Nephron progenitor cell (in vitro differentiated cells): ENCODE measurements at regions not wholly inside any gene's neighbourhood (a gene's known extent, or its start where the extent isn't known, plus 50 kb on each side); places are given as distances from the start of the nearest gene placed in this dataset.

Experiments used
- DNase-seq: peaks from one replicate; pipeline ENCODE4 v3.0.0; 2021
- H3K27ac Mint-ChIP-seq: 2 replicates; pipeline ENCODE4 v1.8.0; 2021; ENCODE audit warnings: mild to moderate bottlenecking, moderate library complexity, mixed read lengths
- H3K27me3 Mint-ChIP-seq: 2 replicates; pipeline ENCODE4 v1.8.0; 2021; ENCODE audit warnings: mild to moderate bottlenecking, low read depth, mixed read lengths; ENCODE audit not compliant: poor library complexity
- H3K36me3 Mint-ChIP-seq: 2 replicates; pipeline ENCODE4 v1.8.0; 2021; ENCODE audit warnings: low read depth, mixed read lengths
- H3K4me1 Mint-ChIP-seq: 2 replicates; pipeline ENCODE4 v1.8.0; 2021; ENCODE audit warnings: mixed read lengths
- H3K4me3 Mint-ChIP-seq: 2 replicates; pipeline ENCODE4 v1.8.0; 2021; ENCODE audit warnings: mild to moderate bottlenecking, moderate library complexity, mixed read lengths
- H3K9me3 Mint-ChIP-seq: 2 replicates; pipeline ENCODE4 v1.8.0; 2021; ENCODE audit warnings: mild to moderate bottlenecking, moderate library complexity, mixed read lengths
- TF ChIP-seq, protein P1 (sequence below): fragments of 200-600 bp; sonication (generic); IDR thresholded peaks from 2 replicates; pipeline ENCODE4 v1.5.0; 2021; ENCODE audit warnings: antibody characterized with exemption

DNA sequence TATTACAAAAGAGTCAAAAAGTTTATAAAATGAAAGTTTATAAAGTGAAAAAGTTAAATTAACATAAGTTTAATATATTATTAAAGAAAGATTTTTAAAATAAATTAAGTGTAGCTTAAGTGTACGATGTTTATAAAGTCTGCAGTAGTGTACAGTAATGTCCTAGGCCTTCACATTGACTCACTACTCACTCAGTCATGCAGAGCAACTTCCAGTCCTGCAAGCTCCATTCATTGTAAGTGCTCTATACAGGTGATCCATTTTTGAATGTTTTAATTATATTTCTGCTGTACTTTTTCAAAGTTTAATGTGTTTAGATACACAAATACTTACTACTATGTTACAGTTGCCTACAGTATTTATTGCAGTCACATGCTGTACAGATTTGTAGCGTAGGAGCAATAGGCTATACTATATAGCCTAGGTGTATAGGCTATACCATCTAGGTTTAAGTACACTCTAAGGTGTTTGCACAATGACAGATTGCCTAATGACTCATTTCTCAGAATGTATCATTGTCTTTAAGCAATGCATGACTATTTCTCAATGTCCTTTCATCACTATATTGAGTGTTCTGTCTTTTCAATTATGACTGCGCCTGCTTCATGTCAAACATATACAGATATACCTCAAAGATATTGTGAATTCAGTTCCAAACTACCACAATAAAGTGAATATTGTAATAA lies 1110.3 kb upstream of the MAP3K7 start:
- Mint-ChIP-seq H3K9me3 (no peaks in the 10 kb centered on the region), H3K4me3 (no peak overlapping the region), H3K36me3 (no peaks in the 10 kb centered on the region), H3K4me1 (no peaks in the 10 kb centered on the region), H3K27ac (no peak overlapping the region), H3K27me3 (peaks cover 2% of the 10 kb centered on the region)
- TF ChIP-seq, protein P1, sequence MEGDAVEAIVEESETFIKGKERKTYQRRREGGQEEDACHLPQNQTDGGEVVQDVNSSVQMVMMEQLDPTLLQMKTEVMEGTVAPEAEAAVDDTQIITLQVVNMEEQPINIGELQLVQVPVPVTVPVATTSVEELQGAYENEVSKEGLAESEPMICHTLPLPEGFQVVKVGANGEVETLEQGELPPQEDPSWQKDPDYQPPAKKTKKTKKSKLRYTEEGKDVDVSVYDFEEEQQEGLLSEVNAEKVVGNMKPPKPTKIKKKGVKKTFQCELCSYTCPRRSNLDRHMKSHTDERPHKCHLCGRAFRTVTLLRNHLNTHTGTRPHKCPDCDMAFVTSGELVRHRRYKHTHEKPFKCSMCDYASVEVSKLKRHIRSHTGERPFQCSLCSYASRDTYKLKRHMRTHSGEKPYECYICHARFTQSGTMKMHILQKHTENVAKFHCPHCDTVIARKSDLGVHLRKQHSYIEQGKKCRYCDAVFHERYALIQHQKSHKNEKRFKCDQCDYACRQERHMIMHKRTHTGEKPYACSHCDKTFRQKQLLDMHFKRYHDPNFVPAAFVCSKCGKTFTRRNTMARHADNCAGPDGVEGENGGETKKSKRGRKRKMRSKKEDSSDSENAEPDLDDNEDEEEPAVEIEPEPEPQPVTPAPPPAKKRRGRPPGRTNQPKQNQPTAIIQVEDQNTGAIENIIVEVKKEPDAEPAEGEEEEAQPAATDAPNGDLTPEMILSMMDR = no peak
- DNase-seq = no peak

GRCh38 chr6:91695221-91695620 lies 1108.3 kb upstream of the MAP3K7 start:
- DNase-seq = no peak

DNA sequence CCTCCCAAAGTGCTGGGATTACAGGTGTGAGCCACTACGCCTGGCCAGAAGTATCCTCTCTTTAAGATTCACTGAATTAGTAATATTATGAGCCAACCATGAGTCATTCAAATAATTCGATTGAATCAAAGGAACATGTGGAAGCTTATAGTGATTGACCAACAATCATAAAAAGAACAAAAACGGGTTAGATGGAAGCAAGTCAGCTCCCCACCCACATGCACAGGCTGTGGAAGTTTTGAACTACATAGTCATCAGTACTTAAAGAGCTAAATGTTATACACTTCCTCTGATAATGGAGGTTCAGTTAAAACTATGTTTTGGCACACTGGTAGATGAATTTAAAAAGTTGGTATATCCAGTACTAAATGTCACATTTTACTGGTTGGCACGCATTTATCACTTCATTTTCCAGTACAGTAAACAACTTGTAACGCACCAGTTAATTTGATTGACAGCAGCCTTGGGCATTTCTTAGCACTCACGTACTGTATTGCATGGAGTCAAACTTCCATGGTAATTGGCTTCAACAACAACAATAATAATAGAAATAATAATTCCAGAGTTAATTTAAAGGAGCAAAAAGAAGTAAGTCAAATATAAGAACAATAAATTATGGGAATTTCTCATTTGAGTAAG lies 1107.3 kb upstream of the MAP3K7 start:
- Mint-ChIP-seq H3K27me3 (no peaks in the 10 kb centered on the region), H3K4me1 (no peaks in the 10 kb centered on the region), H3K9me3 (no peaks in the 10 kb centered on the region), H3K27ac (no peak overlapping the region), H3K4me3 (no peak overlapping the region), H3K36me3 (no peaks in the 10 kb centered on the region)
- TF ChIP-seq, protein P1 = no peak
- DNase-seq = no peak

More at GRCh38 chr6:91695221-91695620, 1108.3 kb upstream of the MAP3K7 start:
- Mint-ChIP-seq H3K27ac (no peak overlapping the region), H3K4me3 (no peak overlapping the region), H3K4me1 (no peaks in the 10 kb centered on the region), H3K36me3 (no peaks in the 10 kb centered on the region), H3K27me3 (peaks cover 2% of the 10 kb centered on the region), H3K9me3 (no peaks in the 10 kb centered on the region)
- TF ChIP-seq, protein P1 = no peak

DNA sequence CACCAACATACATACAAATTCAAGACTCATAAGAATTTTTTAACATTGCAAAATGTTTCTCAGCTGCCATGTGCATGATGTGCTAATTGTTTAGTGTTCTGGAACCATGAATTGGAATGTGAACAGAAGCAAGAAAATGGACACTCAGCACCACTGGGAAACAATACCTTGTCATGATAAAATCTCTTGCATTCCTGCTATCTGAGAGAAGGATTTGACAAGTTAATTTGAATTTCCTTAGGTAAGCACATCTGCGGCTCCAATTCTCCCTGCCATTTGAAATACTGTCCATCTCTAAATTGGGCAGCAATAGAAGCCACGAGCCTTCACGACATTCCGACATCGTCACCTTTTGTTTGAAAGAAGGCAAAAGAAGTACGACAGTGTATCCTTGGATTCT lies 1104.6 kb upstream of the MAP3K7 start:
- no peak for DNase-seq
- TF ChIP-seq, protein P1 = no peak
- Mint-ChIP-seq H3K36me3 (no peaks in the 10 kb centered on the region), H3K4me1 (no peaks in the 10 kb centered on the region), H3K27ac (no peak overlapping the region), H3K9me3 (no peaks in the 10 kb centered on the region), H3K4me3 (no peak overlapping the region), H3K27me3 (no peaks in the 10 kb centered on the region)

- H3K4me3 Mint-ChIP-seq = no peak overlapping the region
- peaks cover 10% of the 10 kb centered on the region for H3K4me1 Mint-ChIP-seq
- H3K9me3 Mint-ChIP-seq = no peaks in the 10 kb centered on the region
- no peak overlapping the region for H3K27ac Mint-ChIP-seq
- peaks cover 4% of the 10 kb centered on the region for H3K27me3 Mint-ChIP-seq
- DNase-seq = no peak
- TF ChIP-seq, protein P1 = no peak
- H3K36me3 Mint-ChIP-seq = no peaks in the 10 kb centered on the region
Measured at GRCh38 chr6:91683240-91683639, 1096.4 kb upstream of the MAP3K7 start.

- Mint-ChIP-seq H3K4me1 (peaks cover 20% of the 10 kb centered on the region), H3K36me3 (no peaks in the 10 kb centered on the region), H3K27me3 (peaks cover 4% of the 10 kb centered on the region), H3K4me3 (no peak overlapping the region), H3K9me3 (no peaks in the 10 kb centered on the region), H3K27ac (no peak overlapping the region)
- TF ChIP-seq, protein P1 = no peak
- no peak for DNase-seq
Measured at GRCh38 chr6:91681296-91681695, 1094.4 kb upstream of the MAP3K7 start.
